Prostate gland (tissue), 2 donors: ENCODE measurements at regions not wholly inside any gene's neighbourhood (a gene's known extent, or its start where the extent isn't known, plus 50 kb on each side); places are given as distances from the start of the nearest gene placed in this dataset.

Source experiments
- POLR2A ChIP-seq: fragments of 450-650 bp; IDR thresholded peaks from one replicate; pipeline ENCODE4 v1.6.1; 2016; ENCODE audit warnings: antibody characterized with exemption, mild to moderate bottlenecking
- TF ChIP-seq, protein P1 (sequence below), 4 experiments: fragments of 200-600 bp in 2 of 4; fragments of 450-650 bp in 2 of 4; sonication (generic) in 2 of 4; IDR thresholded peaks; 1 replicate in 3 of 4; 2 replicates in 1 of 4; pipeline ENCODE4 v1.5.1; 2016 to 2019; ENCODE audit warnings: antibody characterized with exemption in 4 of 4, mild to moderate bottlenecking in 2 of 4, moderate library complexity in 2 of 4

DNA sequence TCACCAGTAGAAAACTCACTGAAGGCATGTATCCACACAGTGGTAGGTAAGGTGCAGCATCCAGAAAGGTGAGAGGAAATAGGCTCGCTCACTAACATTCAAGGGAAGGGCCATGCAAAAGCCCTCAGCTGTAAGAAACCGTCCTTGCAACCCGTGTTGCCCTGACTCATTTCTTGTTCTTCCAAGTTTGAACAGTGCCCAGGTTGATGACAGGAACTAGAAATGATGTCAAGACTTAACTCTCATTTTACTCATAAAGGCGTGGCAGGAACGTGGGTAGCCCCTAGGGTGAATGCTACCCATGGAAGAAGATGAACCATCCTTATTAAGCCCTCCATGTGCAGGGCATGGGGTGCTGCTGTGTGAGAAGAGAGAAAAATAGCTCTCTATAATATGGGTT, 187.6 kb downstream of the CD83 start:
- no peak for TF ChIP-seq POLR2A
- TF ChIP-seq, protein P1, sequence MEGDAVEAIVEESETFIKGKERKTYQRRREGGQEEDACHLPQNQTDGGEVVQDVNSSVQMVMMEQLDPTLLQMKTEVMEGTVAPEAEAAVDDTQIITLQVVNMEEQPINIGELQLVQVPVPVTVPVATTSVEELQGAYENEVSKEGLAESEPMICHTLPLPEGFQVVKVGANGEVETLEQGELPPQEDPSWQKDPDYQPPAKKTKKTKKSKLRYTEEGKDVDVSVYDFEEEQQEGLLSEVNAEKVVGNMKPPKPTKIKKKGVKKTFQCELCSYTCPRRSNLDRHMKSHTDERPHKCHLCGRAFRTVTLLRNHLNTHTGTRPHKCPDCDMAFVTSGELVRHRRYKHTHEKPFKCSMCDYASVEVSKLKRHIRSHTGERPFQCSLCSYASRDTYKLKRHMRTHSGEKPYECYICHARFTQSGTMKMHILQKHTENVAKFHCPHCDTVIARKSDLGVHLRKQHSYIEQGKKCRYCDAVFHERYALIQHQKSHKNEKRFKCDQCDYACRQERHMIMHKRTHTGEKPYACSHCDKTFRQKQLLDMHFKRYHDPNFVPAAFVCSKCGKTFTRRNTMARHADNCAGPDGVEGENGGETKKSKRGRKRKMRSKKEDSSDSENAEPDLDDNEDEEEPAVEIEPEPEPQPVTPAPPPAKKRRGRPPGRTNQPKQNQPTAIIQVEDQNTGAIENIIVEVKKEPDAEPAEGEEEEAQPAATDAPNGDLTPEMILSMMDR (IDR thresholded peaks at IDR 0.05), result no peak
